COLO829 (cell line): ENCODE measurements at regions not wholly inside any gene's neighbourhood (a gene's known extent, or its start where the extent isn't known, plus 50 kb on each side); places are given as distances from the start of the nearest gene placed in this dataset.
A peak's percentile ranks its signal among the peaks of the same experiment; 100 is the strongest.
"Not testable (repeated sequence)": the region's sequence is repeated elsewhere in the genome, so short reads cannot be mapped to it uniquely, and the experiment has no call there.

Experiments used
- DNase-seq: peaks from one replicate; pipeline ENCODE4 v3.0.0; 2012; ENCODE audit warnings: low spot score

- peak; percentile 45 for DNase-seq
These were observed 663.4 kb downstream of the KHDRBS2 start for GRCh38 chr6:61622601-61623000.

DNA sequence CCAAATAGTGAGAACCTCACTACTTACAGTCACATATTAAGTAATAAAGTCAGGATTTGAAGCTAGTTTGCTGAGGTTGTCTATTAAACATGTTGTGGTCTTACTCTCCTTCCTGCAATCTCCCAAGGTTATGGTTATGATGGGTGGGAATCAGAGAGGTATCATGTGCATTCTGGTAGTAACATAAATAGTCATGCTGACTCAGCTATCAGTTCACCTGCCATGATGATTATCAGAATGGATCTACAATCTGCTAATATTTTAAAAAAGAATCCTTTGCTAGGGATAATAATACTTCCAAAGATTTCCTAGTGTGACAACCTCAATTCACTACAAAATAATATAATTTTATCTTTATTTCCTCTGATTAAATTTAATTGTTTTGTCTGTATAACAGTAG, 671.9 kb downstream of the KHDRBS2 start:
- no peak for DNase-seq

GRCh38 chr6:61606500-61606899, 679.5 kb downstream of the KHDRBS2 start:
- no peak for DNase-seq

DNA sequence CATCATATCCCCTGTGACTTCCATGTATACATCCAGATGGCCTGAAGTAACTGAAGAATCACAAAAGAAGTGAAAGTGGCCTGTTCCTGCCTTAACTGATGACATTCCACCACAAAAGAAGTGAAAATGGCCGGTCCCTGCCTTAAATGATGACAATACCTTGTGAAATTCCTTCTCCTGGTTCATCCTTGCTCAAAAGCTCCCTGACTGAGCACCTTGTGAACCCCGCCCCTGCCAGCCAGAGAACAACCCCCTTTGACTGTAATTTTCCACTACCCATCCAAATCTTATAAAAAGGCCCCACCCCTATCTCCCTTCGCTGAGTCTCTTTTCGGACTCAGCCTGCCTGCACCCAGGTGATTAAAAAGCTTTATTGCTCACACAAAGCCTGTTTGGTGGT, 680.2 kb downstream of the KHDRBS2 start:
- DNase-seq: not testable (repeated sequence)

- DNase-seq: not testable (repeated sequence)
These were observed 683.9 kb downstream of the KHDRBS2 start for GRCh38 chr6:61602171-61602570.

DNA sequence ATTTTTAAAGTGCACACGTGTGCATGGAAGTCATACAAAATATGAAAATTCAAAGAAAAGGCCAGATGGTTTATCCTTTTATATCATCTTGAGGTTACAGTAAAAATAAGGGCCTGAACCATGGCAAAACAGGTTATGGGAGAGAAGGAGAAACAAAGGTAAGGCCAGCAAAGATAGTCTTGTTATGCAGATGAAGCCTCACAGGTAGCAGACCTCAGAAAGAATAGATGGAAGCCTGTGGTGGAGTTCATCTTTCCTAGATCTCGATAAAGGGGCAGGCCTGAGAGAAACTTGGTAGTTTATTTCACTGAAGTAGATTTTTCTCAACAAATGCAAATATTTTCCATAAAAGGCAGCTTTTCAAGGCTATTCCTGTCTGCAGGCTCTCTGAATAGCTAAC, 693.8 kb downstream of the KHDRBS2 start:
- DNase-seq: no peak

DNA sequence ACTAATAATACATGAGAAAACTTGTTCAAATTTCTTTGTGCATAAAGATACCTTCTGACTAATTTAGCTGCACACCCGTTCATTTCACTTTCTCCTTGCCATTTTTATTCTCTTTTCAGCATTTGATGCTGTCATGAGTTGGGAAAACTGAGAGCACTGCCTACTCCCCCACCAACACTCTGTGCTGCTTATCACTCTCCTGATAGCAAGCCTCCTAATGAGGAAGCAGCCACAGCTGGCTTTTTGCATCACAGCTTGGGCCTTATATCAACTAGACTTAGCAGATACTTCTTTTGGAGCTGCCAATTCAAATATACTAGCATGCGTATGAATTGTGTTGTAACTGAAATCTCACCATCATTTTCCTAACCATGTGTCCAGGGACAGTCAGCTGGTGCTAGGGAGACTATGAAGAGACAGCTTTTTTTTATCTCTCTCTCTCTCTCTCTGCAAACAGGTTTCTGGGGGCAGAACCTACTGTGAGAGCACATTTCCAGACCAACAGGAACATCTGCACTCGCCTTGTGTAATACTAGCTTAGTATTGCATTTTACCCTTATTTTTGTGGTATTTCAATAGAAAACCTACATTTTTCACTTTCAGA, 699.0 kb downstream of the KHDRBS2 start:
- DNase-seq: no peak

DNA sequence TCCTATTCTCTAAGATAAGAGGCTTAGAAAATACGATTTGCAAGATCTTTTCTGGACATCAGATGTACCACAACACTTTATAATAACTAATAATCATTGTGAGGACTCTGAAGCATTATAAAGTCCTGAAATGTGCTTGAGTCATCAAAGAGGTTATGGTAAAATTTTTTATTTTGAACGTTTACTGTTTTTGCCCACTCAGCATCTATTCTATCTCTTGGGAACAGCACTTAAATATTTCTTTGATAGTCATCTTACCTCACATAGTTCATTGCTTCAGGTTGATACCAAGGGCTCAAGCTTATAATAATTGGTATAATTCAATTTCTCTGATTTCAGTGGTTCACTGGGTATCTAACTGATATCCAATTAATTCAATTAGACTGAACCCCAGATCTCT, 700.5 kb downstream of the KHDRBS2 start:
- no peak for DNase-seq

- no peak for DNase-seq
These were observed 723.9 kb downstream of the KHDRBS2 start for GRCh38 chr6:61562098-61562497.

GRCh38 chr6:61558796-61559195, 727.2 kb downstream of the KHDRBS2 start:
- DNase-seq: no peak

DNA sequence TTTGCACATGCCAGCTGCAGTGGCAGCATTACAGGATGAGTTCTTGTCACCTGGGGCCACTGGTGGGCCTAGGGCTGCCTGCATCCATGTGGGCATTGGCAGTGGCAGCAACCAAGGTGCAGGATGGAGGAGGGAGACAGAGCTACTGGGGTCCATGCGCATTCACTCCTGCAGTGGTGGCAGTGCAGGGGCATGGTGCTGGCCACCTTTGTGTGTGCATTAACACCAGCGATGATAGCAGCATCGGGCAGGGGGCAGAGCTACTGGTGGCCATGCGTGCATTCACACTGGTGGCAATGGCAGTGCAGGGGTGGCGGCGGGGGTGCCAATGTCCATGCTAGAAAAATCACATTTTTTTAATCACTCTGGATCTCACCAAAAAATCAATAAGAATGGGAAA, 730.0 kb downstream of the KHDRBS2 start:
- DNase-seq: no peak

- no peak for DNase-seq
These were observed 747.2 kb downstream of the KHDRBS2 start for GRCh38 chr6:61538801-61539200.

DNA sequence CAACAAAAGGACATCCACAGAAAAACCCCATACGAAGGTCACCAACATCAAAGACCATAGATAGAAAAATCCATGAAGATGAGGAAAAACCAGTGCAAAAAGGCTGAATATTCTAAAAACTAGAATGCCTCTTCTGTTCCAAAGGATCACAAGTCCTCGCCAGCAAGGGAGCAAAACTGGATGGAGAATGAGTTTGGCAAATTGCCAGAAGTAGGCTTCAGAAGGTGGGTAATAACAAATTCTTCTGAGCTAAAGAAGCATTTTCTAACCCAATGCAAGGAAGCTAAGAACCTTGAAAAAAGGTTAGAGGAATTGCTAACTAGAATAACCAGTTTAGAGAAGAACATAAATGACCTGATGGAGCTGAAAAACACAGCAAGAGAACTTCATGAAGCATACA, 753.3 kb downstream of the KHDRBS2 start:
- DNase-seq: not testable (repeated sequence)
